Loucy (cell line): ENCODE measurements at regions not wholly inside any gene's neighbourhood (a gene's known extent, or its start where the extent isn't known, plus 50 kb on each side); places are given as distances from the start of the nearest gene placed in this dataset.
"Not testable (repeated sequence)": the region's sequence is repeated elsewhere in the genome, so short reads cannot be mapped to it uniquely, and the experiment has no call there.

Experiments
- EZH2phosphoT487 ChIP-seq: fragments of 200-600 bp; IDR thresholded peaks from 2 replicates; pipeline ENCODE4 v1.6.1; 2018; ENCODE audit warnings: antibody characterized with exemption, mild to moderate bottlenecking, moderate library complexity, borderline replicate concordance
- TF ChIP-seq, protein P1 (sequence below): fragments of 200-600 bp; sonication (generic); conservative IDR thresholded peaks from 2 replicates; pipeline ENCODE4 v1.5.1; 2014; ENCODE audit warnings: mild to moderate bottlenecking, antibody characterized with exemption, low read length

- TF ChIP-seq, protein P1, sequence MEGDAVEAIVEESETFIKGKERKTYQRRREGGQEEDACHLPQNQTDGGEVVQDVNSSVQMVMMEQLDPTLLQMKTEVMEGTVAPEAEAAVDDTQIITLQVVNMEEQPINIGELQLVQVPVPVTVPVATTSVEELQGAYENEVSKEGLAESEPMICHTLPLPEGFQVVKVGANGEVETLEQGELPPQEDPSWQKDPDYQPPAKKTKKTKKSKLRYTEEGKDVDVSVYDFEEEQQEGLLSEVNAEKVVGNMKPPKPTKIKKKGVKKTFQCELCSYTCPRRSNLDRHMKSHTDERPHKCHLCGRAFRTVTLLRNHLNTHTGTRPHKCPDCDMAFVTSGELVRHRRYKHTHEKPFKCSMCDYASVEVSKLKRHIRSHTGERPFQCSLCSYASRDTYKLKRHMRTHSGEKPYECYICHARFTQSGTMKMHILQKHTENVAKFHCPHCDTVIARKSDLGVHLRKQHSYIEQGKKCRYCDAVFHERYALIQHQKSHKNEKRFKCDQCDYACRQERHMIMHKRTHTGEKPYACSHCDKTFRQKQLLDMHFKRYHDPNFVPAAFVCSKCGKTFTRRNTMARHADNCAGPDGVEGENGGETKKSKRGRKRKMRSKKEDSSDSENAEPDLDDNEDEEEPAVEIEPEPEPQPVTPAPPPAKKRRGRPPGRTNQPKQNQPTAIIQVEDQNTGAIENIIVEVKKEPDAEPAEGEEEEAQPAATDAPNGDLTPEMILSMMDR, result not testable (repeated sequence)
- not testable (repeated sequence) for TF ChIP-seq EZH2phosphoT487
These were observed 242.6 kb upstream of the PLGLB2 start for GRCh38 chr2:87505239-87505638.
